IPS DF 6.9 (cell line): ENCODE measurements at regions not wholly inside any gene's neighbourhood (a gene's known extent, or its start where the extent isn't known, plus 50 kb on each side); places are given as distances from the start of the nearest gene placed in this dataset.

Source experiments
- DNase-seq: peaks from one replicate; pipeline ENCODE4 v3.0.0-alpha.2; 2013; ENCODE audit warnings: low read depth, low spot score
- H3K27ac ChIP-seq: one replicate; pipeline ENCODE4 v1.5.1; 2013; ENCODE audit warnings: low read length, control low read depth
- H3K27me3 ChIP-seq: 2 replicates; pipeline ENCODE4 v1.6.1; 2013; ENCODE audit warnings: mild to moderate bottlenecking, low read length; ENCODE audit not compliant: control insufficient read depth, insufficient read depth
- H3K36me3 ChIP-seq: 2 replicates; pipeline ENCODE4 v1.6.1; 2013; ENCODE audit warnings: low read length; ENCODE audit not compliant: control insufficient read depth, insufficient read depth
- H3K4me1 ChIP-seq: 2 replicates; pipeline ENCODE4 v1.6.1; 2013; ENCODE audit warnings: low read length; ENCODE audit not compliant: control insufficient read depth, insufficient read depth
- H3K4me3 ChIP-seq: 2 replicates; pipeline ENCODE4 v1.5.1; 2013; ENCODE audit warnings: mild to moderate bottlenecking, low read length
- H3K9me3 ChIP-seq: 2 replicates; pipeline ENCODE4 v1.6.1; 2013; ENCODE audit warnings: low read length, inconsistent platforms; ENCODE audit not compliant: control insufficient read depth, insufficient read depth
- WGBS: extraction: QIAGEN DNeasy Blood & Tissue Kit; methylation state at CpG from one replicate; pipeline ENCODE4 v1.1.7; 2013; ENCODE audit warnings: mixed read lengths, missing lambda C conversion rate; ENCODE audit not compliant: insufficient read length, insufficient coverage; 5-methylcytosine and 5-hydroxymethylcytosine counted together

- no peak for DNase-seq
- Histone ChIP-seq H3K4me3 (no peak overlapping the region), H3K27me3 (no peaks in the 10 kb centered on the region), H3K36me3 (no peaks in the 10 kb centered on the region), H3K9me3 (no peaks in the 10 kb centered on the region), H3K27ac (no peak overlapping the region), H3K4me1 (no peaks in the 10 kb centered on the region)
- WGBS, result no CpG with 5 or more reads among the region's 2 CpGs
These were observed 553.4 kb downstream of the SNAPC1 start for GRCh38 chr14:62315631-62316030.

DNA sequence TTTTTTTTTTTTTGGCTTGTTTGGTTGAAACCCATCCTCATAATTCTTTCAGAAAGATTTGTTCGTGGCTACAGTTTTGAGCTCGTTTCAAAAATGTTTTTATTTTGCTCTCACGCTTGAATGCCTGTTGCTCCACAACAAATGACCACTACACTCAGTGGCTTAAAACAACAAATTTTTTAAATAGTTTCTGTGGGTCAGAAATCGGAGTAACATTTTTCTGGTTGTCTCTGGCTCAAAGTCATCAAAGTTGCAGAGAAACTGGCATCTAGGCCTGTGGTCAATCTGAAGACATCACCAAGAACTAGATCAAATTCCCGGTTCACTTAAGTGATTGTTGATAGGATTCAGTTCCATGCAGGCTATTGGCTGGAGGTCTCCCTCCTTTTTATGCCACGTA is 560.0 kb downstream of the SNAPC1 start:
- no peak for DNase-seq
- Histone ChIP-seq H3K4me3 (no peak overlapping the region), H3K27ac (no peak overlapping the region), H3K27me3 (no peaks in the 10 kb centered on the region), H3K36me3 (no peaks in the 10 kb centered on the region), H3K4me1 (no peaks in the 10 kb centered on the region), H3K9me3 (no peaks in the 10 kb centered on the region)
- no CpG with 5 or more reads among the region's 6 CpGs for WGBS

DNA sequence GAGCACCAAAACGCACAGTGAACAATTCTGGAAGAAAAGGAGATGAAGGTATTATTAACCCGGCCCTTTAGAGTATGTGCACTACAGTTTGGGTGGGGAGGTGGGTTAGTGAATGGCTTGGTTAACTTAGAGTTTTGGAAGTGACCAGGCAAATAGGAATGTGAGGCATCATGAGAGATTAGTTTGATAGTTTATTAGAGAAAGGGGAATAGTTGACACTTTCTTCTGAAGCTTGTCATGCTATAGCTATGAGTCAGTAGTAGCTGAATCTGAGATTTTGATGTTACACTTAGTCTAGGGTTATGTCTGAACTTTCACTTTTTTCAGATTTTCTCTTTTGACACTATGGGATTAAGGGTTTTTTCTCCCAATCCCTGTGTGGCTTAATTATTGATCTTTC is 567.2 kb downstream of the SNAPC1 start:
- DNase-seq, result no peak

GRCh38 chr14:62347562-62348011 is 585.4 kb downstream of the SNAPC1 start:
- WGBS, result no CpG with 5 or more reads among the region's 5 CpGs
- Histone ChIP-seq H3K4me1 (no peaks in the 10 kb centered on the region), H3K4me3 (no peak overlapping the region), H3K27me3 (no peaks in the 10 kb centered on the region), H3K27ac (no peak overlapping the region), H3K9me3 (no peaks in the 10 kb centered on the region), H3K36me3 (no peaks in the 10 kb centered on the region)
- no peak for DNase-seq

More for the DNA sequence above, 567.2 kb downstream of the SNAPC1 start:
- WGBS, result no CpG with 5 or more reads among the region's 2 CpGs
- H3K9me3 ChIP-seq, result no peaks in the 10 kb centered on the region
- H3K4me1 ChIP-seq, result no peaks in the 10 kb centered on the region
- H3K27me3 ChIP-seq, result no peaks in the 10 kb centered on the region
- H3K27ac ChIP-seq, result no peak overlapping the region
- no peaks in the 10 kb centered on the region for H3K36me3 ChIP-seq
- no peak overlapping the region for H3K4me3 ChIP-seq

- Histone ChIP-seq H3K27ac (no peak overlapping the region), H3K36me3 (no peaks in the 10 kb centered on the region), H3K4me1 (no peaks in the 10 kb centered on the region), H3K4me3 (no peak overlapping the region), H3K9me3 (no peaks in the 10 kb centered on the region), H3K27me3 (no peaks in the 10 kb centered on the region)
- DNase-seq, result no peak
These were observed 595.1 kb downstream of the SNAPC1 start for GRCh38 chr14:62357362-62357761.

GRCh38 chr14:62364161-62364560 is 601.9 kb downstream of the SNAPC1 start:
- Histone ChIP-seq H3K9me3 (no peaks in the 10 kb centered on the region), H3K27ac (no peak overlapping the region), H3K4me3 (no peak overlapping the region), H3K27me3 (no peaks in the 10 kb centered on the region), H3K4me1 (no peaks in the 10 kb centered on the region), H3K36me3 (no peaks in the 10 kb centered on the region)
- no peak for DNase-seq
- no CpG with 5 or more reads among the region's 2 CpGs for WGBS

DNA sequence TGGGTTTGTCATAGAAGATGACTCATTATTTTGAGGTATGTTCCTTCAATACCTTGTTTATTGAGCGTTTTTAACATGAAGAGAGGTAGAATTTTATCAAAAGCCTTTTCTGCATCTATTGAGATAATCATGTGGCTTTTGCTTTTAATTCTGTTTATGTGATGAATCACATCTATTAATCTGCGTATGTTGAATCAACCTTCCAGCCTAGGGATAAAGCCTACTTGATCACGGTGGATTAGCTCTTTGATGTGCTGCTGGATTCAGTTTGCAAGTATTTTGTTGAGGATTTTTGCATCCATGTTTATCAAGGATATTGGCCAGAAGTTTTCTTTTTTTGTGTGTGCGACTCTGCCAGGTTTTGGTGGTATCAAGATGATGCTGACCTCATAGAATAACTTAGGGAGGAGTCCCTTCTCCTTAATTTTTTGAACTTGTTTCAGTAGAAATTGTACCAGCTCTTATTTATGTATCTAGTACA is 602.6 kb downstream of the SNAPC1 start:
- Histone ChIP-seq H3K9me3 (no peaks in the 10 kb centered on the region), H3K27ac (no peak overlapping the region), H3K4me1 (no peaks in the 10 kb centered on the region), H3K27me3 (no peaks in the 10 kb centered on the region), H3K4me3 (no peak overlapping the region), H3K36me3 (no peaks in the 10 kb centered on the region)
- no peak for DNase-seq
- WGBS, result no CpG with 5 or more reads among the region's 4 CpGs

- Histone ChIP-seq H3K9me3 (no peaks in the 10 kb centered on the region), H3K27ac (no peak overlapping the region), H3K36me3 (no peaks in the 10 kb centered on the region), H3K4me1 (no peaks in the 10 kb centered on the region), H3K27me3 (no peaks in the 10 kb centered on the region), H3K4me3 (no peak overlapping the region)
- no peak for DNase-seq
These were observed 607.8 kb downstream of the SNAPC1 start for GRCh38 chr14:62369919-62370560.

DNA sequence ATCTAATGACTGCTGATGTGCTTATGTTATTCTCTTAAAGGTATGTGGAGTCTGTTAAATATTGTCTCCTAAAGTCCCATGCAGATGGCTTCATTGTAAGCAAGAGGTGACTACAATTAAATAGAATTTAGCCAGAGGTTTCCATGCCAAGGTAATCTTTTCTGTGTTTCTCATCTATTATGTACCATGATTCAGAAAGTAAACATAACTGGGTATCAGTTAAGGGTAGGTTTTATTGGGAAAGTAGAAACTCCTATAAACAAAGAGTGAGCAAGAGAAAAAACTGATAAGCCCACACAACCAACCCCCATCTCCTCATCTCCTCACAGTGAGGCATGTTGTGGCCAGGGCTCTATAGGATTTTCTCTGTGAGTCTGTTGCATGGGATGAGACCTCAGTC is 611.7 kb downstream of the SNAPC1 start:
- H3K36me3 ChIP-seq, result no peaks in the 10 kb centered on the region
- H3K4me3 ChIP-seq, result no peak overlapping the region
- H3K27me3 ChIP-seq, result no peaks in the 10 kb centered on the region
- no peaks in the 10 kb centered on the region for H3K4me1 ChIP-seq
- H3K9me3 ChIP-seq, result no peaks in the 10 kb centered on the region
- no peak for DNase-seq
- H3K27ac ChIP-seq, result no peak overlapping the region

GRCh38 chr14:62378057-62378456 is 615.8 kb downstream of the SNAPC1 start:
- Histone ChIP-seq H3K27me3 (no peaks in the 10 kb centered on the region), H3K4me3 (no peak overlapping the region), H3K9me3 (no peaks in the 10 kb centered on the region), H3K36me3 (no peaks in the 10 kb centered on the region), H3K27ac (no peak overlapping the region), H3K4me1 (no peaks in the 10 kb centered on the region)
- no peak for DNase-seq
- no CpG with 5 or more reads among the region's 2 CpGs for WGBS

- Histone ChIP-seq H3K27me3 (no peaks in the 10 kb centered on the region), H3K36me3 (no peaks in the 10 kb centered on the region), H3K9me3 (no peaks in the 10 kb centered on the region), H3K4me1 (no peaks in the 10 kb centered on the region), H3K27ac (no peak overlapping the region), H3K4me3 (no peak overlapping the region)
- WGBS, result no CpG with 5 or more reads among the region's 8 CpGs
- no peak for DNase-seq
These were observed 619.3 kb downstream of the SNAPC1 start for GRCh38 chr14:62381311-62382070.
